Lower leg skin (tissue), 3 donors: ENCODE measurements at regions not wholly inside any gene's neighbourhood (a gene's known extent, or its start where the extent isn't known, plus 50 kb on each side); places are given as distances from the start of the nearest gene placed in this dataset.

ENCODE experiments used
- CTCF ChIP-seq, 3 donors: fragments of 450-650 bp; IDR thresholded peaks; one replicate each; pipeline ENCODE4 v1.5.1; 2016; ENCODE audit warnings: antibody characterized with exemption in 3 of 3, mild to moderate bottlenecking in 3 of 3, moderate library complexity in 2 of 3
- POLR2A ChIP-seq, 2 donors: fragments of 450-650 bp; IDR thresholded peaks; one replicate each; pipeline ENCODE4 v1.6.1; 2016 to 2017; ENCODE audit warnings: antibody characterized with exemption in 2 of 2, mild to moderate bottlenecking in 1 of 2, moderate library complexity in 1 of 2

- TF ChIP-seq CTCF (IDR thresholded peaks at IDR 0.05) = no peak
- TF ChIP-seq POLR2A (IDR thresholded peaks at IDR 0.05) = no peak
Observed at GRCh38 chr12:87849074-87849473, 180.1 kb downstream of the C12orf50 start.
